Liver (tissue), 8 donors: ENCODE measurements at regions not wholly inside any gene's neighbourhood (a gene's known extent, or its start where the extent isn't known, plus 50 kb on each side); places are given as distances from the start of the nearest gene placed in this dataset.

ENCODE experiments used
- DNase-seq: peaks from one replicate; pipeline ENCODE4 v3.0.0-alpha.2; 2017; ENCODE audit warnings: low spot score
- H3K27ac ChIP-seq, 2 donors: one replicate each; pipeline ENCODE4 v1.7.0; 2013; ENCODE audit warnings: inconsistent platforms in 2 of 2, low read length in 2 of 2, control low read depth in 1 of 2, low read depth in 1 of 2, mild to moderate bottlenecking in 1 of 2
- H3K27me3 ChIP-seq, 4 donors: one replicate each; pipeline versions ENCODE4 v1.6.1 to v1.7.0; 2013; ENCODE audit warnings: low read length in 3 of 4, inconsistent platforms in 1 of 4, mild to moderate bottlenecking in 1 of 4, moderate library complexity in 1 of 4; ENCODE audit not compliant: control insufficient read depth in 4 of 4, insufficient read depth in 4 of 4
- H3K36me3 ChIP-seq, 4 donors: one replicate each; pipeline versions ENCODE4 v1.6.1 to v1.7.0; 2013; ENCODE audit warnings: low read length in 3 of 4, mild to moderate bottlenecking in 3 of 4, low read depth in 1 of 4, moderate library complexity in 1 of 4; ENCODE audit not compliant: control insufficient read depth in 4 of 4, insufficient read depth in 3 of 4
- H3K4me1 ChIP-seq, 4 donors: one replicate each; pipeline versions ENCODE4 v1.6.1 to v1.7.0; 2013; ENCODE audit warnings: low read length in 3 of 4, mild to moderate bottlenecking in 3 of 4, moderate library complexity in 1 of 4; ENCODE audit not compliant: control insufficient read depth in 4 of 4, insufficient read depth in 4 of 4
- H3K4me3 ChIP-seq, 3 donors: one replicate each; pipeline versions ENCODE4 v1.6.1 to v1.7.0; 2013; ENCODE audit warnings: low read length in 3 of 3, control low read depth in 1 of 3, low read depth in 1 of 3, mild to moderate bottlenecking in 1 of 3
- H3K9ac ChIP-seq, 2 donors: one replicate each; pipeline ENCODE4 v1.7.0; 2013; ENCODE audit warnings: low read length in 2 of 2, mild to moderate bottlenecking in 2 of 2, moderate library complexity in 2 of 2, control low read depth in 1 of 2, low read depth in 1 of 2
- H3K9me3 ChIP-seq, 4 donors: one replicate each; pipeline versions ENCODE4 v1.6.1 to v1.7.0; 2013; ENCODE audit warnings: low read length in 3 of 4; ENCODE audit not compliant: control insufficient read depth in 4 of 4
- ATF3 ChIP-seq: IDR thresholded peaks from 2 replicates; pipeline ENCODE4 v1.6.1; 2016; ENCODE audit warnings: antibody characterized with exemption
- EGR1 ChIP-seq, 2 donors: IDR thresholded peaks; 2 replicates each; pipeline ENCODE4 v1.6.1; 2016 to 2018; ENCODE audit warnings: antibody characterized with exemption in 2 of 2, low read depth in 2 of 2
- FOXA1 ChIP-seq: IDR thresholded peaks from 2 replicates; pipeline ENCODE4 v1.6.1; 2016; ENCODE audit warnings: antibody characterized with exemption
- FOXA2 ChIP-seq: IDR thresholded peaks from 2 replicates; pipeline ENCODE4 v1.6.1; 2016; ENCODE audit warnings: antibody characterized with exemption
- HNF4A ChIP-seq, 2 donors: conservative IDR thresholded peaks; 2 replicates each; pipeline ENCODE4 v1.6.1; 2016; ENCODE audit warnings: antibody characterized with exemption in 2 of 2, mild to moderate bottlenecking in 2 of 2
- HNF4G ChIP-seq: IDR thresholded peaks from 2 replicates; pipeline ENCODE4 v1.6.1; 2016; ENCODE audit warnings: antibody characterized with exemption
- JUND ChIP-seq, 2 donors: IDR thresholded peaks; 2 replicates each; pipeline ENCODE4 v1.6.1; 2016; ENCODE audit warnings: antibody characterized with exemption in 2 of 2
- RAD21 ChIP-seq, 2 donors: IDR thresholded peaks; 2 replicates each; pipeline ENCODE4 v1.6.1; 2016; ENCODE audit warnings: antibody characterized with exemption in 2 of 2, mild to moderate bottlenecking in 2 of 2
- REST ChIP-seq: IDR thresholded peaks from 2 replicates; pipeline ENCODE4 v1.6.1; 2016; ENCODE audit warnings: antibody characterized with exemption, mild to moderate bottlenecking
- RXRA ChIP-seq, 2 donors: IDR thresholded peaks; 2 replicates each; pipeline ENCODE4 v1.6.1; 2017 to 2018; ENCODE audit warnings: antibody characterized with exemption in 2 of 2, mild to moderate bottlenecking in 1 of 2
- TAF1 ChIP-seq: conservative IDR thresholded peaks from 2 replicates; pipeline ENCODE4 v1.6.1; 2016; ENCODE audit warnings: antibody characterized with exemption, mild to moderate bottlenecking
- YY1 ChIP-seq: IDR thresholded peaks from 2 replicates; pipeline ENCODE4 v1.6.1; 2016; ENCODE audit warnings: antibody characterized with exemption, mild to moderate bottlenecking
- ZBTB33 ChIP-seq: IDR thresholded peaks from 2 replicates; pipeline ENCODE4 v1.6.1; 2016; ENCODE audit warnings: antibody characterized with exemption
- WGBS: extraction: QIAGEN DNeasy Blood & Tissue Kit; methylation state at CpG from one replicate; pipeline ENCODE4 v1.1.7; 2013; 5-methylcytosine and 5-hydroxymethylcytosine counted together
- TF ChIP-seq, protein P1 (sequence below): fragments of 150-350 bp; IDR thresholded peaks from 2 replicates; pipeline ENCODE4 v1.5.1; 2017; ENCODE audit warnings: improper control_type of control experiment, low read depth, low read length; ENCODE audit not compliant: missing input control
- donor health status: healthy.
- donor health status: healthy.
- donor health status: healthy.
- donor health status: healthy.
- donor health status: healthy.

DNA sequence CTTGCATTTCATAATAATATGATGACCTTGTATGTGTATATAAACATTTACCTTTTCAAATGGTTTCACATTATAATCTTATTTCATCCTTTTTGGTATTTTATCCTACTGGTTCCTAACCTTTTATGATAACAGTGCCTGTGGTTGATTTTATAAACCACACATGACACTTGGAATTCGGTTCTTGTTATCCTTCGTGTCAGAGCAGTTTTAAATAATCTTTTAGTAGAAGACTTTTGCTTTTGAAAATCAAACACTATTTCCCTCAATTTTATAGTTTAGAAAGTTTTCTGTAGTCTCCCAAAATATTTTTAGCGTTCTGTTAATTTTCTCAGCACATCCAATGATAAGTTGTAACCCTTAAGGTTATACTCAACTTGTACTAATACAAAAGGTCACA is 676.8 kb downstream of the RAPGEF2 start:
- no peaks in the 10 kb centered on the region for H3K9me3 ChIP-seq
- H3K9ac ChIP-seq = no peak overlapping the region
- H3K27me3 ChIP-seq = no peaks in the 10 kb centered on the region
- no peak overlapping the region for H3K4me3 ChIP-seq
- no peak for TF ChIP-seq JUND (IDR thresholded peaks at IDR 0.05)
- H3K27ac ChIP-seq = no peak overlapping the region
- 76% methylated on average over 3 of the region's 3 CpGs for WGBS
- H3K36me3 ChIP-seq = no peaks in the 10 kb centered on the region
- no peaks in the 10 kb centered on the region for H3K4me1 ChIP-seq
- no peak for DNase-seq

DNA sequence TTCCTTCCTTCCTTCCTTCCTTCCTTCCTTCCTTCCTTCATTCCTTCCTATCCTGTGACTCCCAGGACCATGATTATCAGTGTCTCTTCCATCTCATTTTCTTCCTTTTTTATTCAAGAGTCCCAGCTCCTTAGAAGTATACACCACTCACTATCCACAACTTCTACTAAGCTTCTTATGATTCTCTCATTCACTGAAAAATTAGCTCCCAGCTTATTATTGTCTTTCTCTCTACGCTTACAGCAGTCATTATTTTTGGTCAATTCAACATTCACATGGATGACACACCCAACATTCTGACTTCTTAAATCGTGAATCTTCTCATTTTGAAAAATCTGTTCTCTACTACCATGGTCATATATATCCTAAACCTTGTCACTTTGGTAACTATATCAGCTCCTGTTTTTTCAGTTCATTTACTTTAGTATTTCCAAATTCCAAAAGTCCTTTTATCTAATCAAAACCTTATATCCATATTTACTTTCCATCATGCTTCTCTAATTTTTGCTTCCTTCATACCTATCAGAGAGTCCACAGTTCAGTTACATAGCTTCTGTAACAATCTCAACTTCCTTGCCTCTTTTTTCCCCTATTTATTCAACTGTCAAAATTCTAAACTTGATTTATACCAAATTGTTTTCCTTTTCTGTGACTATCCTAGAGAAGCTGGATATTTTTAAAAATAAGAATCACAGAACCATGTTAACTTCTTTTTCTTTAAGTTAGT is 677.5 kb downstream of the RAPGEF2 start:
- H3K27me3 ChIP-seq = no peaks in the 10 kb centered on the region
- WGBS = 76% methylated on average over 2 of the region's 2 CpGs
- H3K4me1 ChIP-seq = no peaks in the 10 kb centered on the region
- no peak for DNase-seq
- H3K9me3 ChIP-seq = no peaks in the 10 kb centered on the region
- TF ChIP-seq YY1 (no peak), FOXA2 (no peak), HNF4A (conservative IDR thresholded peaks at IDR 0.05) (no peak), RXRA (IDR thresholded peaks at IDR 0.05) (no peak), TAF1 (no peak), EGR1 (IDR thresholded peaks at IDR 0.05; ENCODE audit: low read depth in 2 of 2) (no peak), FOXA1 (no peak), HNF4G (no peak), JUND (IDR thresholded peaks at IDR 0.05) (no peak), RAD21 (IDR thresholded peaks at IDR 0.05) (no peak), REST (no peak), ZBTB33 (no peak), ATF3 (no peak)
- TF ChIP-seq, protein P1, sequence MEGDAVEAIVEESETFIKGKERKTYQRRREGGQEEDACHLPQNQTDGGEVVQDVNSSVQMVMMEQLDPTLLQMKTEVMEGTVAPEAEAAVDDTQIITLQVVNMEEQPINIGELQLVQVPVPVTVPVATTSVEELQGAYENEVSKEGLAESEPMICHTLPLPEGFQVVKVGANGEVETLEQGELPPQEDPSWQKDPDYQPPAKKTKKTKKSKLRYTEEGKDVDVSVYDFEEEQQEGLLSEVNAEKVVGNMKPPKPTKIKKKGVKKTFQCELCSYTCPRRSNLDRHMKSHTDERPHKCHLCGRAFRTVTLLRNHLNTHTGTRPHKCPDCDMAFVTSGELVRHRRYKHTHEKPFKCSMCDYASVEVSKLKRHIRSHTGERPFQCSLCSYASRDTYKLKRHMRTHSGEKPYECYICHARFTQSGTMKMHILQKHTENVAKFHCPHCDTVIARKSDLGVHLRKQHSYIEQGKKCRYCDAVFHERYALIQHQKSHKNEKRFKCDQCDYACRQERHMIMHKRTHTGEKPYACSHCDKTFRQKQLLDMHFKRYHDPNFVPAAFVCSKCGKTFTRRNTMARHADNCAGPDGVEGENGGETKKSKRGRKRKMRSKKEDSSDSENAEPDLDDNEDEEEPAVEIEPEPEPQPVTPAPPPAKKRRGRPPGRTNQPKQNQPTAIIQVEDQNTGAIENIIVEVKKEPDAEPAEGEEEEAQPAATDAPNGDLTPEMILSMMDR = no peak
- H3K9ac ChIP-seq = no peak overlapping the region
- no peaks in the 10 kb centered on the region for H3K36me3 ChIP-seq
- no peak overlapping the region for H3K4me3 ChIP-seq
- H3K27ac ChIP-seq = no peak overlapping the region
